Lower leg skin (tissue), 3 donors: ENCODE measurements at regions not wholly inside any gene's neighbourhood (a gene's known extent, or its start where the extent isn't known, plus 50 kb on each side); places are given as distances from the start of the nearest gene placed in this dataset.

Experiments used
- CTCF ChIP-seq, 3 donors: fragments of 450-650 bp; IDR thresholded peaks; one replicate each; pipeline ENCODE4 v1.5.1; 2016; ENCODE audit warnings: antibody characterized with exemption in 3 of 3, mild to moderate bottlenecking in 3 of 3, moderate library complexity in 2 of 3
- POLR2A ChIP-seq, 2 donors: fragments of 450-650 bp; IDR thresholded peaks; one replicate each; pipeline ENCODE4 v1.6.1; 2016 to 2017; ENCODE audit warnings: antibody characterized with exemption in 2 of 2, mild to moderate bottlenecking in 1 of 2, moderate library complexity in 1 of 2

GRCh38 chr16:56073508-56073907, 117.8 kb upstream of the GNAO1 start:
- TF ChIP-seq CTCF (IDR thresholded peaks at IDR 0.05) (no peak), POLR2A (IDR thresholded peaks at IDR 0.05) (no peak)
